CD4-positive, alpha-beta T cell treated with Interleukin-15 for 1 hour (primary cell): ENCODE measurements at regions not wholly inside any gene's neighbourhood (a gene's known extent, or its start where the extent isn't known, plus 50 kb on each side); places are given as distances from the start of the nearest gene placed in this dataset.
"Not testable (repeated sequence)": the region's sequence is repeated elsewhere in the genome, so short reads cannot be mapped to it uniquely, and the experiment has no call there.

ENCODE experiments used
- DNase-seq: peaks from one replicate; pipeline ENCODE4 v3.0.0-alpha.2; 2020

- DNase-seq = no peak
These were observed 72.2 kb downstream of the SERINC2 start for GRCh38 chr1:31485166-31485565.

- DNase-seq = no peak
These were observed 74.1 kb downstream of the SERINC2 start for GRCh38 chr1:31487143-31487542.

- DNase-seq = no peak
These were observed 74.8 kb downstream of the SERINC2 start for GRCh38 chr1:31487721-31488293.

- DNase-seq = no peak
These were observed 75.5 kb downstream of the SERINC2 start for GRCh38 chr1:31488528-31488927.

- DNase-seq = not testable (repeated sequence)
These were observed 76.6 kb downstream of the SERINC2 start for GRCh38 chr1:31489575-31489974.

- not testable (repeated sequence) for DNase-seq
These were observed 77.6 kb downstream of the SERINC2 start for GRCh38 chr1:31490596-31490995.

GRCh38 chr1:31495351-31495750 lies 81.0 kb upstream of the TINAGL1 start:
- DNase-seq = not testable (repeated sequence)

GRCh38 chr1:31495770-31496169 lies 80.5 kb upstream of the TINAGL1 start:
- not testable (repeated sequence) for DNase-seq

GRCh38 chr1:31497601-31498000 lies 78.7 kb upstream of the TINAGL1 start:
- no peak for DNase-seq

- no peak for DNase-seq
These were observed 77.8 kb upstream of the TINAGL1 start for GRCh38 chr1:31498376-31499040.

GRCh38 chr1:31501505-31501904 lies 74.8 kb upstream of the TINAGL1 start:
- no peak for DNase-seq

GRCh38 chr1:31502253-31502652 lies 74.1 kb upstream of the TINAGL1 start:
- no peak for DNase-seq

- no peak for DNase-seq
These were observed 73.3 kb upstream of the TINAGL1 start for GRCh38 chr1:31502926-31503511.

GRCh38 chr1:31503570-31503969 lies 72.7 kb upstream of the TINAGL1 start:
- no peak for DNase-seq

GRCh38 chr1:31504001-31504400 lies 72.3 kb upstream of the TINAGL1 start:
- DNase-seq = no peak

GRCh38 chr1:31505911-31506497 lies 70.3 kb upstream of the TINAGL1 start:
- peak; percentile 25 for DNase-seq

- DNase-seq = no peak
These were observed 69.1 kb upstream of the TINAGL1 start for GRCh38 chr1:31507221-31507620.

GRCh38 chr1:31507676-31508530 lies 68.4 kb upstream of the TINAGL1 start:
- DNase-seq = no peak

GRCh38 chr1:31509124-31510072 lies 66.9 kb upstream of the TINAGL1 start:
- DNase-seq = no peak

GRCh38 chr1:31510304-31510703 lies 66.0 kb upstream of the TINAGL1 start:
- DNase-seq = no peak

- DNase-seq = no peak
These were observed 65.2 kb upstream of the TINAGL1 start for GRCh38 chr1:31510853-31511789.
